ENCODE measurements at regions not wholly inside any gene's neighbourhood (a gene's known extent, or its start where the extent isn't known, plus 50 kb on each side); places are given as distances from the start of the nearest gene placed in this dataset.

DNA sequence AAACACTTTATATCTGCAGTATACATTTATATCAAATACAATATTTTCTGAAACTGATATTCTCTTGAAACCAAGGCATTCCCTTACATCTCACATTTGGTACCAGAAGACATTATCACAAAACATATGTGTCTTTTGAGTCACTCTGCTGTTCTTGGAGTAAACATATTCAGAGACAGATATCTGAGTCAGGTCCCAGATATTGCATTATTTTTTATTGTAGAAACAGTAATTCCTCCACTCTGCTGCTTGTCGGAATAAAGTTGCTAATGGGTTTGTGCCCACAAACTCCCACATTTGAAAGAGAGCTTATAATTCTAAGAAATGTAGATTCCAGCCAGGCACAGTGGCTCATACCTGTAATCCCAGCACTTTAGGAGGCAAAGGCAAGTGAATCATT lies 261.1 kb upstream of the DAPK1 start:
- H3K9me3 ChIP-seq (replicated peaks; ENCODE audit: control insufficient read depth, insufficient read depth, low read length) = no peaks in the 10 kb centered on the region
- no peak for TF ChIP-seq MYC (IDR thresholded peaks at IDR 0.05; ENCODE audit: low read depth, low read length)
- no peaks in the 10 kb centered on the region for H3K4me1 ChIP-seq (ENCODE audit: control insufficient read depth, extremely low read depth, insufficient read depth, low read length)
- no peak for FAIRE-seq
- H3K9me1 ChIP-seq (replicated peaks; ENCODE audit: control insufficient read depth, extremely low read depth, insufficient read depth, low read length) = no peaks in the 10 kb centered on the region
- no peaks in the 10 kb centered on the region for H3K79me2 ChIP-seq (ENCODE audit: control insufficient read depth, insufficient read depth, low read length)
- no peak overlapping the region for H3K4me2 ChIP-seq (ENCODE audit: insufficient read depth, low read length)
- dilution Hi-C loops (cut with MboI; ENCODE audit: extremely low pct_ligation_motif_present, low sequenced_read_pairs) = no loop called here
- H3K36me3 ChIP-seq (ENCODE audit: control insufficient read depth in 2 of 2, extremely low read depth in 1 of 2, insufficient read depth in 2 of 2, low read length in 2 of 2) = no peaks in the 10 kb centered on the region
- no peaks in the 10 kb centered on the region for H4K20me1 ChIP-seq (replicated peaks; ENCODE audit: control insufficient read depth, extremely low read depth, insufficient read depth, low read length)
- ChIA-PET CTCF (interaction anchor here (0.7 kb wide), 1 partner anchor 161 kb away, joined by 3 read pairs; no protein-coding TSS in a partner anchor), POLR2A (no interaction called here)
- no peaks in the 10 kb centered on the region for H3K27me3 ChIP-seq (ENCODE audit: control insufficient read depth in 2 of 2, insufficient read depth in 2 of 2, low read length in 2 of 2)
- DNase-seq (ENCODE audit: low read depth, low spot score) = no peak
- H3K27ac ChIP-seq (ENCODE audit: insufficient read depth, low read depth, low read length) = no peak overlapping the region
- H3K4me3 ChIP-seq (replicated peaks in 1 of 3; ENCODE audit: insufficient read depth in 1 of 3, low read depth in 1 of 3, low read length in 3 of 3) = no peak overlapping the region
- no peak overlapping the region for H2AFZ ChIP-seq (ENCODE audit: low read depth, low read length)
- no TSS peak for BruUV-seq (replicated peaks)
- intact Hi-C loops (cut with micrococcal nuclease) = no loop called here
- H3K9ac ChIP-seq (replicated peaks; ENCODE audit: extremely low read depth, insufficient read depth, low read length) = no peak overlapping the region

- FAIRE-seq (no peak), DNase-seq (ENCODE audit: low read depth, low spot score) (no peak)
- CTCF ChIA-PET = no interaction called here
- dilution Hi-C loops (cut with MboI; ENCODE audit: extremely low pct_ligation_motif_present, low sequenced_read_pairs) = no loop called here
- no peaks in the 10 kb centered on the region for H3K79me2 ChIP-seq (ENCODE audit: control insufficient read depth, insufficient read depth, low read length)
- H3K4me1 ChIP-seq (ENCODE audit: control insufficient read depth, extremely low read depth, insufficient read depth, low read length) = no peaks in the 10 kb centered on the region
- H3K36me3 ChIP-seq (ENCODE audit: control insufficient read depth in 2 of 2, extremely low read depth in 1 of 2, insufficient read depth in 2 of 2, low read length in 2 of 2) = no peaks in the 10 kb centered on the region
- no peak overlapping the region for H3K4me3 ChIP-seq (replicated peaks in 1 of 3; ENCODE audit: insufficient read depth in 1 of 3, low read depth in 1 of 3, low read length in 3 of 3)
- H2AFZ ChIP-seq (ENCODE audit: low read depth, low read length) = no peak overlapping the region
- no peak overlapping the region for H3K27ac ChIP-seq (ENCODE audit: insufficient read depth, low read depth, low read length)
- POLR2A ChIA-PET = no interaction called here
- no peak overlapping the region for H3K4me2 ChIP-seq (ENCODE audit: insufficient read depth, low read length)
- no peaks in the 10 kb centered on the region for H3K27me3 ChIP-seq (ENCODE audit: control insufficient read depth in 2 of 2, insufficient read depth in 2 of 2, low read length in 2 of 2)
- intact Hi-C loops (cut with micrococcal nuclease) = no loop called here
- no TSS peak for BruUV-seq (replicated peaks)
- H3K9me1 ChIP-seq (replicated peaks; ENCODE audit: control insufficient read depth, extremely low read depth, insufficient read depth, low read length) = no peaks in the 10 kb centered on the region
- no peak overlapping the region for H3K9ac ChIP-seq (replicated peaks; ENCODE audit: extremely low read depth, insufficient read depth, low read length)
- H3K9me3 ChIP-seq (replicated peaks; ENCODE audit: control insufficient read depth, insufficient read depth, low read length) = no peaks in the 10 kb centered on the region
- no peaks in the 10 kb centered on the region for H4K20me1 ChIP-seq (replicated peaks; ENCODE audit: control insufficient read depth, extremely low read depth, insufficient read depth, low read length)
- TF ChIP-seq, protein P1, sequence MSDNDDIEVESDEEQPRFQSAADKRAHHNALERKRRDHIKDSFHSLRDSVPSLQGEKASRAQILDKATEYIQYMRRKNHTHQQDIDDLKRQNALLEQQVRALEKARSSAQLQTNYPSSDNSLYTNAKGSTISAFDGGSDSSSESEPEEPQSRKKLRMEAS (IDR thresholded peaks at IDR 0.05; ENCODE audit: insufficient read depth, insufficient read length) = no peak
- TF ChIP-seq GATA2 (IDR thresholded peaks at IDR 0.05; ENCODE audit: insufficient read depth, insufficient read length, low read depth, low read length) (no peak), MYC (IDR thresholded peaks at IDR 0.05; ENCODE audit: low read depth, low read length) (no peak), JUN (IDR thresholded peaks at IDR 0.05; ENCODE audit: borderline replicate concordance, insufficient read depth, insufficient read length, low read depth) (no peak), POLR2A (IDR thresholded peaks at IDR 0.05; ENCODE audit: low read depth, low read length) (no peak), EZH2 (IDR thresholded peaks at IDR 0.05; ENCODE audit: borderline replicate concordance, low read depth, low read length, severe bottlenecking) (no peak), POLR2AphosphoS5 (IDR thresholded peaks at IDR 0.05; ENCODE audit: insufficient read depth, low read depth, low read length) (no peak)
Measured at GRCh38 chr9:87237336-87237735, 260.3 kb upstream of the DAPK1 start.

Measured in endothelial cell of umbilical vein (primary cell).